Keratinocyte (primary cell): ENCODE measurements at regions not wholly inside any gene's neighbourhood (a gene's known extent, or its start where the extent isn't known, plus 50 kb on each side); places are given as distances from the start of the nearest gene placed in this dataset.

ENCODE experiments used
- DNase-seq: peaks from one replicate; pipeline ENCODE4 v3.0.0-alpha.2; 2011; ENCODE audit warnings: low read depth, missing footprints, low spot score
- FAIRE-seq: peaks from 2 replicates; lab custom pipeline; 2011; peaks lifted over from hg19 to GRCh38; lab: Jason Lieb, UNC
- H2AFZ ChIP-seq: 2 replicates; pipeline ENCODE4 v1.6.0; 2012; ENCODE audit warnings: low read length, control low read depth, inconsistent platforms; ENCODE audit not compliant: control insufficient read depth
- H3K27ac ChIP-seq: 2 replicates; pipeline ENCODE4 v1.5.1; 2011; ENCODE audit warnings: low read length; ENCODE audit not compliant: control insufficient read depth, insufficient read depth
- H3K27me3 ChIP-seq: 3 replicates; pipeline ENCODE4 v1.6.0; 2011; ENCODE audit warnings: low read length; ENCODE audit not compliant: control insufficient read depth, insufficient read depth; ENCODE audit errors: extremely low read depth
- H3K36me3 ChIP-seq, 2 experiments: 2 replicates in 1 of 2; 3 replicates in 1 of 2; pipeline ENCODE4 v1.5.1; 2011; ENCODE audit warnings: low read length in 2 of 2, mild to moderate bottlenecking in 1 of 2; ENCODE audit not compliant: control insufficient read depth in 2 of 2, insufficient read depth in 2 of 2; ENCODE audit errors: extremely low read depth in 1 of 2
- H3K4me1 ChIP-seq: 3 replicates; pipeline ENCODE4 v1.5.1; 2011; ENCODE audit warnings: low read length; ENCODE audit not compliant: control insufficient read depth, insufficient read depth; ENCODE audit errors: extremely low read depth
- H3K4me2 ChIP-seq: 3 replicates; pipeline ENCODE4 v1.6.0; 2011; ENCODE audit warnings: low read depth, low read length; ENCODE audit not compliant: control insufficient read depth, insufficient read depth; ENCODE audit errors: extremely low read depth
- H3K4me3 ChIP-seq, 3 experiments: fragments of 200-600 bp in 1 of 3; sonication (generic) in 1 of 3; 2 replicates in 2 of 3; 3 replicates in 1 of 3; pipeline ENCODE4 v1.5.1; 2011 to 2016; ENCODE audit warnings: low read length in 3 of 3, mild to moderate bottlenecking in 3 of 3, control low read depth in 2 of 3, inconsistent platforms in 1 of 3, low read depth in 1 of 3, mixed read lengths in 1 of 3, mixed run types in 1 of 3, moderate library complexity in 1 of 3; ENCODE audit not compliant: control insufficient read depth in 2 of 3, insufficient read depth in 2 of 3; ENCODE audit errors: extremely low read depth in 1 of 3
- H3K79me2 ChIP-seq: 2 replicates; pipeline ENCODE4 v1.6.0; 2012; ENCODE audit warnings: low read length; ENCODE audit not compliant: control insufficient read depth, insufficient read depth
- H3K9ac ChIP-seq: 3 replicates; pipeline ENCODE4 v1.6.0; 2011; ENCODE audit warnings: low read length; ENCODE audit not compliant: control insufficient read depth, insufficient read depth; ENCODE audit errors: extremely low read depth
- H3K9me1 ChIP-seq: 3 replicates; pipeline ENCODE4 v1.6.0; 2011; ENCODE audit warnings: low read length; ENCODE audit not compliant: control insufficient read depth, insufficient read depth; ENCODE audit errors: extremely low read depth
- H3K9me3 ChIP-seq: 2 replicates; pipeline ENCODE4 v1.5.1; 2012; ENCODE audit warnings: low read depth, low read length; ENCODE audit not compliant: control insufficient read depth
- H4K20me1 ChIP-seq: 3 replicates; pipeline ENCODE4 v1.6.0; 2011; ENCODE audit warnings: low read length; ENCODE audit not compliant: control insufficient read depth, insufficient read depth; ENCODE audit errors: extremely low read depth
- EZH2 ChIP-seq: IDR thresholded peaks from one replicate; pipeline ENCODE4 v1.6.1; 2012; ENCODE audit warnings: inconsistent platforms, mild to moderate bottlenecking, low read length, moderate library complexity
- dilution Hi-C: fragments of 300-500 bp; cut with MboI; formaldehyde crosslinking; loops from one replicate; pipeline ENCODE4 v1.7.0; 2020; ENCODE audit warnings: low sequenced_read_pairs; ENCODE audit not compliant: extremely low pct_ligation_motif_present
- TF ChIP-seq, protein P1 (sequence below), 3 experiments: IDR thresholded peaks in 1 of 3; conservative IDR thresholded peaks in 1 of 3; optimal IDR thresholded peaks in 1 of 3; 2 replicates in 2 of 3; 3 replicates in 1 of 3; pipeline versions ENCODE3 to v1.5.1; 2011; ENCODE audit warnings: low read length in 3 of 3, mild to moderate bottlenecking in 3 of 3, moderate library complexity in 2 of 3, control low read depth in 1 of 3, inconsistent platforms in 1 of 3; ENCODE audit not compliant: insufficient read depth in 2 of 3; ENCODE audit errors: extremely low read depth in 1 of 3

DNA sequence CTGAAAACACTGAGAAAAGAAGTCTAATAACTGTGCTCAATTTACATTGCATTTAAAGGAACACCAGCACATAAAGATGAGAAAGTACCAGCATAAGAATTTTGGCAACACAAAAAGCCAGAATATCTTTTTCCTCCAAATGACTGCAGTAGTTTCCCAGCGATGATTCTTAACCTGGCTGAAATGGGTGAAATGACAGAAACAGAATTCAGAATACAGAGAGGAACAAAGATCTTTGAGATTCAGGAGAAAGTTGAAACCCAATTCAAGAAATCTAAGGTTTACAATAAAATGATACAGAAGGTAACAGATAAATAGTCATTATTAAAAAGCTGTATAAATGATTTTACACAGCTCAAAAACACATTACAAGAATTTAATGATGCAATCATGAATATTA, 197.0 kb upstream of the EYS start:
- no peaks in the 10 kb centered on the region for H3K36me3 ChIP-seq
- no peak for TF ChIP-seq EZH2
- TF ChIP-seq, protein P1, sequence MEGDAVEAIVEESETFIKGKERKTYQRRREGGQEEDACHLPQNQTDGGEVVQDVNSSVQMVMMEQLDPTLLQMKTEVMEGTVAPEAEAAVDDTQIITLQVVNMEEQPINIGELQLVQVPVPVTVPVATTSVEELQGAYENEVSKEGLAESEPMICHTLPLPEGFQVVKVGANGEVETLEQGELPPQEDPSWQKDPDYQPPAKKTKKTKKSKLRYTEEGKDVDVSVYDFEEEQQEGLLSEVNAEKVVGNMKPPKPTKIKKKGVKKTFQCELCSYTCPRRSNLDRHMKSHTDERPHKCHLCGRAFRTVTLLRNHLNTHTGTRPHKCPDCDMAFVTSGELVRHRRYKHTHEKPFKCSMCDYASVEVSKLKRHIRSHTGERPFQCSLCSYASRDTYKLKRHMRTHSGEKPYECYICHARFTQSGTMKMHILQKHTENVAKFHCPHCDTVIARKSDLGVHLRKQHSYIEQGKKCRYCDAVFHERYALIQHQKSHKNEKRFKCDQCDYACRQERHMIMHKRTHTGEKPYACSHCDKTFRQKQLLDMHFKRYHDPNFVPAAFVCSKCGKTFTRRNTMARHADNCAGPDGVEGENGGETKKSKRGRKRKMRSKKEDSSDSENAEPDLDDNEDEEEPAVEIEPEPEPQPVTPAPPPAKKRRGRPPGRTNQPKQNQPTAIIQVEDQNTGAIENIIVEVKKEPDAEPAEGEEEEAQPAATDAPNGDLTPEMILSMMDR (optimal IDR thresholded peaks at IDR 0.05 in 1 of 3, IDR thresholded peaks at IDR 0.05 in 1 of 3, conservative IDR thresholded peaks at IDR 0.05 in 1 of 3; ENCODE audit: extremely low read depth in 1 of 3, insufficient read depth in 2 of 3, low read length in 3 of 3): no peak
- dilution Hi-C loops: no loop called here
- no peaks in the 10 kb centered on the region for H3K9me1 ChIP-seq
- H3K79me2 ChIP-seq: no peaks in the 10 kb centered on the region
- H3K9ac ChIP-seq: no peak overlapping the region
- no peak overlapping the region for H3K4me3 ChIP-seq
- no peaks in the 10 kb centered on the region for H3K4me1 ChIP-seq
- no peaks in the 10 kb centered on the region for H4K20me1 ChIP-seq
- no peak overlapping the region for H3K4me2 ChIP-seq
- FAIRE-seq (no peak), DNase-seq (no peak)
- no peak overlapping the region for H3K27ac ChIP-seq
- H2AFZ ChIP-seq: no peak overlapping the region
- H3K9me3 ChIP-seq: no peaks in the 10 kb centered on the region
- H3K27me3 ChIP-seq: no peaks in the 10 kb centered on the region

DNA sequence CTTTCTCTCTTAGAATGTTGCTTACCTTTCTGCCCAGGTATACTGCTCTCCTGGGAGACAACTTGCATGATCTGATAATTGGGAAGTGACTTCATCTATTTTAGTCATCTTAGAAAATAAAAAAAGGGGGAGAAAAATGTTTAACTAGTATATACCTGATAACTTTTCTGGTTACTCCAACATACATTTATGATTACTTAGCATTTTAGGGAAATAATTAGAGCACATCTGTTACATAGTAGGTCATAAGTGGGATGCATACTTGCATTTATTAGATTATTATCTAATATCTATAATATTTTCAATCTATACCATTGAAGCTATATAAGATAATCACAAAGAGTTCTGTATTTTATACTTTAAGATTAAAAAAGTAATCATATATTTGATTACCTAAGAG, 193.9 kb upstream of the EYS start:
- Histone ChIP-seq H3K9me3 (no peaks in the 10 kb centered on the region), H3K9ac (no peak overlapping the region), H3K9me1 (no peaks in the 10 kb centered on the region), H3K27ac (no peak overlapping the region), H3K4me3 (no peak overlapping the region), H3K79me2 (no peaks in the 10 kb centered on the region), H3K36me3 (no peaks in the 10 kb centered on the region), H2AFZ (no peak overlapping the region), H4K20me1 (no peaks in the 10 kb centered on the region), H3K4me1 (no peaks in the 10 kb centered on the region), H3K4me2 (no peak overlapping the region), H3K27me3 (no peaks in the 10 kb centered on the region)
- FAIRE-seq: no peak
- TF ChIP-seq, protein P1 (optimal IDR thresholded peaks at IDR 0.05 in 1 of 3, IDR thresholded peaks at IDR 0.05 in 1 of 3, conservative IDR thresholded peaks at IDR 0.05 in 1 of 3; ENCODE audit: extremely low read depth in 1 of 3, insufficient read depth in 2 of 3, low read length in 3 of 3): no peak
- TF ChIP-seq EZH2: no peak
- dilution Hi-C loops: no loop called here
- DNase-seq: no peak
